IMR-90 (cell line): ENCODE measurements at regions not wholly inside any gene's neighbourhood (a gene's known extent, or its start where the extent isn't known, plus 50 kb on each side); places are given as distances from the start of the nearest gene placed in this dataset.

Experiments used
- ATAC-seq: fragments of 200-7000 bp; cut with Tn5 transposase; 2 replicates; pipeline ENCODE4 v1.9.1; 2020; ENCODE audit warnings: low read depth, mild to moderate bottlenecking, moderate library complexity
- BruUV-seq: library from RNA; stranded (reverse); fragments of 400-500 nt; replicated peaks from 2 replicates; lab custom pipeline; 2021; lab: Mats Ljungman, UMichigan
- CTCF ChIA-PET: fragments of 300-600 bp; formaldehyde crosslinking; extraction: SDS; loops from one replicate; lab custom pipeline; 2021; ENCODE audit warnings: antibody characterized with exemption; lab: Yijun Ruan, JAX
- POLR2A ChIA-PET: fragments of 300-600 bp; sonication (Branson Sonifier 250); formaldehyde crosslinking; loops from one replicate; lab custom pipeline; 2022; ENCODE audit warnings: antibody characterized with exemption; ENCODE audit not compliant: unreplicated experiment; lab: Charles Lee
- DNase-seq: peaks from one replicate; pipeline ENCODE4 v3.0.0; 2013
- H2AFZ ChIP-seq: replicated peaks from 2 replicates; pipeline ENCODE3; 2013; ENCODE audit warnings: low read length, mild to moderate bottlenecking; ENCODE audit not compliant: poor library complexity
- H2AK5ac ChIP-seq: 2 replicates; pipeline ENCODE4 v1.6.1; 2013; ENCODE audit warnings: low read depth, low read length, inconsistent platforms
- H2AK9ac ChIP-seq: replicated peaks from 2 replicates; pipeline ENCODE3; 2013; ENCODE audit warnings: mild to moderate bottlenecking, low read depth, low read length, moderate library complexity; ENCODE audit not compliant: poor library complexity
- H2BK120ac ChIP-seq: 2 replicates; pipeline ENCODE4 v1.6.1; 2013; ENCODE audit warnings: low read depth, low read length, inconsistent platforms
- H2BK15ac ChIP-seq: 3 replicates; pipeline ENCODE4 v1.6.1; 2013; ENCODE audit warnings: low read depth, low read length, inconsistent platforms
- H2BK20ac ChIP-seq: 2 replicates; pipeline ENCODE4 v1.6.1; 2013; ENCODE audit warnings: low read depth, mild to moderate bottlenecking, inconsistent platforms, low read length, moderate library complexity
- H2BK5ac ChIP-seq: 2 replicates; pipeline ENCODE4 v1.6.1; 2013; ENCODE audit warnings: mild to moderate bottlenecking, low read depth, low read length, inconsistent platforms; ENCODE audit not compliant: poor library complexity, severe bottlenecking
- H3K14ac ChIP-seq: replicated peaks from 2 replicates; pipeline ENCODE4 v1.6.1; 2013; ENCODE audit warnings: low read depth, low read length, inconsistent platforms
- H3K18ac ChIP-seq: 2 replicates; pipeline ENCODE4 v1.6.1; 2013; ENCODE audit warnings: low read depth, low read length, control low read depth
- H3K23ac ChIP-seq: 2 replicates; pipeline ENCODE4 v1.6.1; 2013; ENCODE audit warnings: low read depth, low read length, inconsistent platforms
- H3K27ac ChIP-seq: 2 replicates; pipeline ENCODE4 v1.5.1; 2013; ENCODE audit warnings: mild to moderate bottlenecking, control low read depth, low read length; ENCODE audit not compliant: insufficient read depth
- H3K27me3 ChIP-seq: 2 replicates; pipeline ENCODE4 v1.6.1; 2013; ENCODE audit warnings: low read length; ENCODE audit not compliant: control insufficient read depth, insufficient read depth
- H3K36me3 ChIP-seq: 2 replicates; pipeline ENCODE4 v1.6.1; 2013; ENCODE audit warnings: low read length, mixed read lengths; ENCODE audit not compliant: control insufficient read depth, insufficient read depth
- H3K4ac ChIP-seq: 2 replicates; pipeline ENCODE4 v1.6.1; 2013; ENCODE audit warnings: low read depth, low read length, inconsistent platforms
- H3K4me1 ChIP-seq: 2 replicates; pipeline ENCODE4 v1.6.1; 2013; ENCODE audit warnings: low read length, mixed read lengths; ENCODE audit not compliant: control insufficient read depth, insufficient read depth
- H3K4me2 ChIP-seq: 2 replicates; pipeline ENCODE4 v1.6.1; 2013; ENCODE audit warnings: low read depth, mild to moderate bottlenecking, control low read depth, low read length, moderate library complexity
- H3K4me3 ChIP-seq: 2 replicates; pipeline ENCODE4 v1.5.1; 2013; ENCODE audit warnings: low read depth, mild to moderate bottlenecking, control low read depth, low read length, moderate library complexity; ENCODE audit not compliant: insufficient read depth
- H3K56ac ChIP-seq: 2 replicates; pipeline ENCODE4 v1.6.1; 2013; ENCODE audit warnings: low read length, inconsistent platforms; ENCODE audit not compliant: insufficient read depth; ENCODE audit errors: extremely low read depth
- H3K79me1 ChIP-seq, 2 experiments: 2 replicates each; pipeline ENCODE4 v1.6.1; 2013; ENCODE audit warnings: low read length in 2 of 2, inconsistent platforms in 1 of 2, low read depth in 1 of 2
- H3K9ac ChIP-seq: 2 replicates; pipeline ENCODE4 v1.6.1; 2013; ENCODE audit warnings: low read depth, low read length, control low read depth
- H3K9me1 ChIP-seq: 2 replicates; pipeline ENCODE4 v1.6.1; 2013; ENCODE audit warnings: low read length, inconsistent platforms; ENCODE audit not compliant: insufficient read depth
- H3K9me3 ChIP-seq: 2 replicates; pipeline ENCODE4 v1.6.1; 2013; ENCODE audit warnings: low read length; ENCODE audit not compliant: control insufficient read depth, insufficient read depth
- H4K20me1 ChIP-seq: 2 replicates; pipeline ENCODE4 v1.6.1; 2013; ENCODE audit warnings: low read length, inconsistent platforms; ENCODE audit not compliant: insufficient read depth
- H4K5ac ChIP-seq: 2 replicates; pipeline ENCODE4 v1.6.1; 2013; ENCODE audit warnings: mild to moderate bottlenecking, low read depth, low read length, control low read depth
- H4K8ac ChIP-seq, 2 experiments: 2 replicates each; pipeline ENCODE4 v1.6.1; 2013; ENCODE audit warnings: low read depth in 2 of 2, low read length in 2 of 2, control low read depth in 1 of 2, inconsistent platforms in 1 of 2
- H4K91ac ChIP-seq: 2 replicates; pipeline ENCODE4 v1.6.1; 2013; ENCODE audit warnings: low read depth, low read length, inconsistent platforms; ENCODE audit not compliant: insufficient read depth
- MAFK ChIP-seq: IDR thresholded peaks from 2 replicates; pipeline ENCODE4 v1.6.1; 2012; ENCODE audit warnings: low read depth, low read length, improper control_type of control experiment
- MXI1 ChIP-seq: IDR thresholded peaks from 2 replicates; pipeline ENCODE4 v1.6.1; 2012; ENCODE audit warnings: low read depth, mild to moderate bottlenecking, low read length, moderate library complexity, borderline replicate concordance
- RAD21 ChIP-seq: IDR thresholded peaks from 2 replicates; pipeline ENCODE4 v1.6.1; 2012; ENCODE audit warnings: low read length, improper control_type of control experiment
- RFX5 ChIP-seq: IDR thresholded peaks from 2 replicates; pipeline ENCODE4 v1.8.0; 2012; ENCODE audit warnings: low read depth, mild to moderate bottlenecking, low read length, moderate library complexity
- WGBS, 2 experiments: methylation state at CpG; one replicate each; pipeline versions ENCODE4 v1.1.5 to v1.1.7; 2013; ENCODE audit warnings: missing lambda C conversion rate in 2 of 2; ENCODE audit not compliant: insufficient read length in 1 of 2; ENCODE audit errors: extremely low coverage in 2 of 2; 5-methylcytosine and 5-hydroxymethylcytosine counted together
- dilution Hi-C: fragments of 300-500 bp; cut with HindIII; formaldehyde crosslinking; loops from one replicate; pipeline ENCODE4 v1.14.3; 2018; ENCODE audit warnings: low sequenced_read_pairs; ENCODE audit not compliant: unreplicated experiment
- in situ Hi-C: fragments of 300-500 bp; cut with MboI; formaldehyde crosslinking; loops from 3 replicates; pipeline ENCODE4 v1.14.3; 2019; ENCODE audit warnings: low sequenced_read_pairs, inconsistent platforms, mixed read lengths
- intact Hi-C: fragments of 100-400 bp; cut with micrococcal nuclease; formaldehyde crosslinking; loops from 2 replicates; pipeline ENCODE4 v1.10.0; 2022
- TF ChIP-seq, protein P1 (sequence below): conservative IDR thresholded peaks from 2 replicates; pipeline ENCODE4 v1.5.1; 2012; ENCODE audit warnings: mild to moderate bottlenecking, low read depth, low read length, improper control_type of control experiment
- TF ChIP-seq, protein P2 (sequence below): fragments of 150-350 bp; IDR thresholded peaks from 2 replicates; pipeline ENCODE4 v1.6.1; 2017; ENCODE audit warnings: mild to moderate bottlenecking, antibody characterized with exemption, low read length, low read depth

DNA sequence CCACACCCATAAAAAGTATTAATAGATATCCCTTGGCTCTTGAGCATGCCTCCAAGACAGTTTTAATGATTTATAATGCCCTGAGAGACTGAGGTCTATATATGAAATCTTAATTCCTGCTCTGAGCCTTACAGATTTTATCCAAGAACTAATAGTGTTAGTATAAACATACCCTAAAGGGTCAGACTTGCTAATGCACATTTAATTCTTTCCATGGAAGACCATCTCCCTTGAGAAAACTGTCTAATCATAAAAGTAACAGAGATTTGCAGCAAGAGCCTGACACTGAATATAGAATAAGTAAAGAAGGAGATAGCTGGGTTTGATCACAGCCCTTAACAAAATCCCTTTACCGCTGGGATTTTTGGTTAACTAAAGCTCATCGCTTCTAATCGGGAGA lies 650.8 kb upstream of the KLF12 start:
- ChIA-PET POLR2A (no interaction called here), CTCF (interaction anchor here (0.6 kb wide), 1 partner anchor 1034 kb away, joined by 3 read pairs; no protein-coding TSS in a partner anchor)
- WGBS, 2 experiments = no CpG with 5 or more reads among the region's 3 CpGs
- no peak overlapping the region for H3K14ac ChIP-seq
- DNase-seq (no peak), ATAC-seq (no peak)
- H3K9me1 ChIP-seq = no peaks in the 10 kb centered on the region
- H2AK9ac ChIP-seq = no peak overlapping the region
- H3K79me1 ChIP-seq = no peaks in the 10 kb centered on the region
- in situ Hi-C loops (no loop called here), intact Hi-C loops (no loop called here), dilution Hi-C loops (no loop called here)
- H3K4me2 ChIP-seq = no peak overlapping the region
- no peak overlapping the region for H2BK5ac ChIP-seq
- H3K4me3 ChIP-seq = no peak overlapping the region
- no peak overlapping the region for H3K9ac ChIP-seq
- H4K91ac ChIP-seq = no peak overlapping the region
- no peak overlapping the region for H3K23ac ChIP-seq
- no peaks in the 10 kb centered on the region; the same call in 1 of the 2 replicates for H3K27me3 ChIP-seq
- no TSS peak for BruUV-seq
- no peaks in the 10 kb centered on the region for H3K4me1 ChIP-seq
- H2BK120ac ChIP-seq = no peak overlapping the region
- H2AK5ac ChIP-seq = no peak overlapping the region
- no peak overlapping the region for H3K4ac ChIP-seq
- no peaks in the 10 kb centered on the region for H3K9me3 ChIP-seq
- no peaks in the 10 kb centered on the region for H4K20me1 ChIP-seq
- no peak overlapping the region for H3K56ac ChIP-seq
- no peak overlapping the region for H2AFZ ChIP-seq
- H4K5ac ChIP-seq = no peak overlapping the region
- H3K27ac ChIP-seq = no peak overlapping the region
- no peak overlapping the region for H3K18ac ChIP-seq
- no peaks in the 10 kb centered on the region for H3K36me3 ChIP-seq
- no peak overlapping the region for H2BK20ac ChIP-seq
- H2BK15ac ChIP-seq = no peak overlapping the region
- TF ChIP-seq MXI1 = no peak
- TF ChIP-seq RAD21 = no peak
- TF ChIP-seq MAFK = no peak
- TF ChIP-seq, protein P1, sequence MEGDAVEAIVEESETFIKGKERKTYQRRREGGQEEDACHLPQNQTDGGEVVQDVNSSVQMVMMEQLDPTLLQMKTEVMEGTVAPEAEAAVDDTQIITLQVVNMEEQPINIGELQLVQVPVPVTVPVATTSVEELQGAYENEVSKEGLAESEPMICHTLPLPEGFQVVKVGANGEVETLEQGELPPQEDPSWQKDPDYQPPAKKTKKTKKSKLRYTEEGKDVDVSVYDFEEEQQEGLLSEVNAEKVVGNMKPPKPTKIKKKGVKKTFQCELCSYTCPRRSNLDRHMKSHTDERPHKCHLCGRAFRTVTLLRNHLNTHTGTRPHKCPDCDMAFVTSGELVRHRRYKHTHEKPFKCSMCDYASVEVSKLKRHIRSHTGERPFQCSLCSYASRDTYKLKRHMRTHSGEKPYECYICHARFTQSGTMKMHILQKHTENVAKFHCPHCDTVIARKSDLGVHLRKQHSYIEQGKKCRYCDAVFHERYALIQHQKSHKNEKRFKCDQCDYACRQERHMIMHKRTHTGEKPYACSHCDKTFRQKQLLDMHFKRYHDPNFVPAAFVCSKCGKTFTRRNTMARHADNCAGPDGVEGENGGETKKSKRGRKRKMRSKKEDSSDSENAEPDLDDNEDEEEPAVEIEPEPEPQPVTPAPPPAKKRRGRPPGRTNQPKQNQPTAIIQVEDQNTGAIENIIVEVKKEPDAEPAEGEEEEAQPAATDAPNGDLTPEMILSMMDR = no peak
- TF ChIP-seq, protein P2, sequence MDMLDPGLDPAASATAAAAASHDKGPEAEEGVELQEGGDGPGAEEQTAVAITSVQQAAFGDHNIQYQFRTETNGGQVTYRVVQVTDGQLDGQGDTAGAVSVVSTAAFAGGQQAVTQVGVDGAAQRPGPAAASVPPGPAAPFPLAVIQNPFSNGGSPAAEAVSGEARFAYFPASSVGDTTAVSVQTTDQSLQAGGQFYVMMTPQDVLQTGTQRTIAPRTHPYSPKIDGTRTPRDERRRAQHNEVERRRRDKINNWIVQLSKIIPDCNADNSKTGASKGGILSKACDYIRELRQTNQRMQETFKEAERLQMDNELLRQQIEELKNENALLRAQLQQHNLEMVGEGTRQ = no peak
- no peak for TF ChIP-seq RFX5
- H4K8ac ChIP-seq = no peak overlapping the region
